NCI-H1417 treated with DMSO at 0.1 percent for 48 hours (cell line): ENCODE measurements at regions not wholly inside any gene's neighbourhood (a gene's known extent, or its start where the extent isn't known, plus 50 kb on each side); places are given as distances from the start of the nearest gene placed in this dataset.

Experiments
- DNase-seq: peaks from one replicate; lab custom pipeline; 2025; lab: John Stamatoyannopoulos, UW

DNA sequence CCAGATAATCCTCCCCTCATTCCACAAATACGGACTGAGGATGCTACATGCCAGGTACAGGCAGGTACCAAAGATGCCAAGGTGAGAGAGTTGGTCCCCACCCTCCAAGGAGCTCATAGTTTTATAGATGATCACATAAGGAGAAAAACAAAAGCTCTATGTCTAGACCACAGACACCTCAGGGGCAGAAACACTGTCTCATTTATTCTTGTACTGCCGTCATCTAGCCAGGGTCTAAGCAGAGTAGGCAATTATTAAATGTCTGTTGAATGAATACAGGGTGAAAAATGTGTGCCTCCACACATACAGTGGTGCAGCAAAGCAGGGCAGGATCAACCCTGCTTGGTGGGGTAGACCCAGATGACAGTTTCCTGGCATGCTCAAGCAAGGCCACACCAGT lies 439.8 kb upstream of the JARID2 start:
- DNase-seq: no peak

DNA sequence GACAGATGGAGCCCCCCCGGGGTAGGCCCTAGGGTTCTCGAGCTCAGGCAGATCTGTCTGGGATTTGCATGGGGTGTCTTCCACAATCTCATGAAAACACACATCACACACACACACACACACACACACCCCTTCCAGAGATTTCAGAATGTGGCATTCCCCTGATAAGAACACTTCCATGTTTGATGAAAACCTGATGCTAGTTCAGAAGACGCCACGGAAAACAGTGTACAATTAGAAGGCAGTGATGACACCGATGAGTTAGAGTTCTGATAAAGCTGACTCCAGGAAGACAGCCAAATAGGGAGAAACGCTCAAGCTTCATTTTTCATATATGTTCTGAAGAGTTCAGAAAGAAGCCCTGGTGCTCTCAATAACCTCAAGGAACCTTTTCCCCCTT lies 438.7 kb upstream of the JARID2 start:
- DNase-seq: no peak

DNA sequence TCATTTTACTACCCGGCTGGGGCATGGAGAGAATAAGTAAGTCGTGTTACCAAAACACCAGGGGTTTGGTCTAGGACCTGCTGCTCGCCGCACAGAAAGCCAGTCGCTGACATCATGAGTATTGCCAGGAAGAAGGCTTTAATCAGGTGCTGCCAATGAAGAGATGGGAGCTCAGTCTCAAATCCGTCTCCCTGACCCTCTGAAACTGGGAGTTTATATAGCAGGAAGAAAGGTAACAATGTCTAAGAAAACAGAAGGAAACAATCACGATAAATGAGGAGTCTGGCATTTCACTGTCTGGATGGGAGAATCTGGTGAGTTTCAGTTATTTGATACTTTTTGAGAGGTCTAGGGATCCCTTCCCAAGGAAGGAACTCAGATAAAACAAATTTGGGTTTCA lies 437.9 kb upstream of the JARID2 start:
- no peak for DNase-seq

GRCh38 chr6:14810021-14810420 lies 435.8 kb upstream of the JARID2 start:
- DNase-seq: no peak

DNA sequence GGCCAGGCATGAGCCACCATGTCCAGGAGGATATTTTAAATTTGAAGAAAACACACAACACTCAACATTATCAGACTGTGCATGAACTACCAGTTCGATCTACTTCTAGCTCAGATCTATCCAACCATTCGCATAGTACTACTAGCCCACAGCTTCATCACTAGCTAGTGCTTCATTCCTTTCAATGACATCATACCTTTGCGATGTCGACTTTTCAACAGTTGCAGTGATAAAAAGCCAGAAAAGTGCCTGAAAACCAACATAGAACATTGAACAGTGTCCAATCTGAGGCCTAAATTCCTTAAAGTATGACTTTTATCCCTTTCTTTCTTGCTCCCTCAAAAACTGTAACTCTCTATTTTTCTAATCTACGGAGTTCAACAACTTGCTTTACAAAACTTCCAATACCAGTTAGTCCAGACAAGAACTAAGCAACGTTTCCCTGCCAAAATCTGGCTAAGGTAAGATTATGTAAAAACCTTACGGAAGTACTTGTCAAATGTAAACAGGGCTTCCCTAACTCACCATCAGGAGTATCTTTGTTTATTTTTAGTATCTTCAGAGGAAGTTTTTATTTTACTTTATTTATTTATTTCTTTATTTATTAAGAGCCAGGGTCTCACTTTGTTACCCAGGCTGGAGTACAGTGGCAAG lies 434.0 kb upstream of the JARID2 start:
- no peak for DNase-seq

DNA sequence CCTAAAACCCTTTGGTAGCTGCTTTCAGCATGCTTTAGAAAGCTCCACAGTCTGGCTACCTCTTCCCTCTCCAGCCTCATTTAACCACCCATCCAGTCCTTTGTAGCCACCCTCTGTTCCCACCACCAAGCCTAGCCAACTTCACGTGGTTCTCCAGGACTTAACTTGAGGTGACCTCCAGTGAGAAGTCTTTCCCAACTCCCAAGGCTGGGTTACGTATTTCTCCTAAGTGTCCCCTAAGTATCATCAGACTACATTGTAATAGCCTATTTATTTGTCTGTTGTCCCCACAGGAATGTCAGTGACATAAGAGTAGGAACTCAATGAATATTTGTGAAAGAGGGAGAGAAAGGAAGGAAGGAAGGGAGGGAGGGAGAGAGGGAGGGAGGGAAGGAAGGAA lies 431.9 kb upstream of the JARID2 start:
- DNase-seq: no peak

DNA sequence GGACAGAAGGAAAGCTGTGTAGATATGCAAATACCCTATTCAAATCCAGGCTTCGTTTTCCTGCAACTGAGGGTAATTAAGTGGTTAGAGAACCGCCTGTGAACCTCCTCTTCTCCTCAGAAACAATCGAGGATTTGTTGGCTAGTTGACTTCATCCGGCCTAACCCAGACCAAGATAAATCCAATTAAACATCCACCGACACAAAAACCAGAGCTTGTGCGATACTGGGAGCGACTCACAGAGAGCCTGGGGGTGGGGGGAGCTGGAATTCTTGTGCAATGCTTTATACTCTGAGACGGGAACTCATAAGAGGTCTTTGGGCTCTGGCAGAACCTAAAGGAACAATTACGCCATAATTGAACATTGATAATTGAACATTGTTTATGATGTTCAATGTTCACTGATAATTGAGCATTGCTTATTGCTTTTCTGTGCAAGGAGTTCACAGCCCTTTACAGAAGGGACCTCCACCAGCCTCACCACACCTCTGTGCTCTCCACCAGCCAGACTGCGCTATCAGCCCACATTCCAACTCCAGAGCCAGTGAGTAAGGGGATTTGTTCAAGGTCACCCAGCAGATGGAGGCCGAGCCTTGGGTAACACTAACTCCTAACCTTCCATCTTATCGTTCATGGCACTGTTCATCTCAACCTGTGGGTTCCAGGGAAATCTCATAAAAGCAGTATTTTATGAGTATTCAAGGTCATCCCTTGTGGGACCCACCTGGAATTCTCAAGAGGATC lies 429.6 kb upstream of the JARID2 start:
- no peak for DNase-seq

DNA sequence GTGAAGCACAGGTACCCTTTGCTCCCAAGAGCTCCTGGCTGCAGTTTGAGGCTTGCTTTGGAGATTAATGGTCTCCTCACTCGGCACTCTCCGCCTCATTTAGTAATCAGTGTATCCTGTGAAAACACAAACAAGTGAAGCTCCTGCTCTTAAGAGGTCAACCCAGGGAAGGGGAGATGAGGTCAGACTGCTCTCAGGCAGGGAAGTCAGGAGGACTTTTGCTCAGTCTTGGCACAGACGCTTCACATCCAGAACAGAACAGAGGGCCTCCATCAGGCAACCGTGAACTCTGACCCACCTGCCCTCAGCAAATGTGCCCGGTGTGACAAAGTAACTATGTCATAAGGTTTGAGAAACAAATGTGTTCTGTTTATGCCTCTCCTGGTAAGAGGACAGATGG lies 428.8 kb upstream of the JARID2 start:
- DNase-seq: no peak

GRCh38 chr6:14818422-14818884 lies 427.4 kb upstream of the JARID2 start:
- DNase-seq: no peak

- DNase-seq: no peak
Measured at GRCh38 chr6:14819001-14819400, 426.9 kb upstream of the JARID2 start.

GRCh38 chr6:14819840-14820420 lies 425.9 kb upstream of the JARID2 start:
- no peak for DNase-seq

GRCh38 chr6:14822012-14822553 lies 423.8 kb upstream of the JARID2 start:
- DNase-seq: no peak

- no peak for DNase-seq
Measured at GRCh38 chr6:14822679-14823078, 423.2 kb upstream of the JARID2 start.

DNA sequence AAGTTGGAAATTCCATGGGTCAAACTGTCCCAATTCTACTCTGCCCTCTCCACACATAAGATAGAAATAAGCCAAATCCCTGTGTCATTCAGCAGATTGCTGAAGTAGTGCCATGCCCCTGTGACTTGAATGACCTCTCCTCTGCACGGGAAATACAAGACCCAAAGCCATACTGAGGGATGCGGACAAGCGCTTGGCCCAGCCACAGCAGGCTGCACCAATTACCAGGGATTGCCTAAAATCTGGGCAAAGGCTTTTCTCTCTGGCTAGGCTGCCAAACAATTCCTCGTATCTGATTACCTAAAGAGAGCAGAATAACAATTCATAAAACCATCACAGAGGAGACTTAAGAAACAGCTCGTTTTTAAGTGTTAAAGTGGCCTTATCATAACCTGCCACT lies 421.8 kb upstream of the JARID2 start:
- DNase-seq: no peak

GRCh38 chr6:14824484-14825275 lies 421.2 kb upstream of the JARID2 start:
- DNase-seq: no peak

- no peak for DNase-seq
Measured at GRCh38 chr6:14826456-14826855, 419.4 kb upstream of the JARID2 start.

DNA sequence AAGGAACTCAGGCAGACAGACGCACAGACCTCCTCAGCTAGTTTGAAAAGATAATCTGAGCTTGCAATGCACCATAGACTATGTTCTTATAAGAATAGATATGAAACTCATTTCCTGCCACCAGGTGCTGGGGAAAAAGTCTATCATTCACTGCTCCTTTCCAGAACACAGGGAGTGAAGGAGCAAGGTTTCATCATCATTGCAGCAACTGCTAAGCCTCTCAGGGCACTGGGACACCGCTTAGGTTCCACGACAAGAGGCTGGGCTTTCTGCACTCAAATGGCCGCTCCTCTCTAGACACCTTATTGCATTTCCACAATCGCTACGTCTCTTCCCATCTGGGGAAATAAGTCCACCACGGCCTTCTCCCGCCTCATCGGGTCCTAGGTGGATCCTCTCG lies 418.5 kb upstream of the JARID2 start:
- no peak for DNase-seq

DNA sequence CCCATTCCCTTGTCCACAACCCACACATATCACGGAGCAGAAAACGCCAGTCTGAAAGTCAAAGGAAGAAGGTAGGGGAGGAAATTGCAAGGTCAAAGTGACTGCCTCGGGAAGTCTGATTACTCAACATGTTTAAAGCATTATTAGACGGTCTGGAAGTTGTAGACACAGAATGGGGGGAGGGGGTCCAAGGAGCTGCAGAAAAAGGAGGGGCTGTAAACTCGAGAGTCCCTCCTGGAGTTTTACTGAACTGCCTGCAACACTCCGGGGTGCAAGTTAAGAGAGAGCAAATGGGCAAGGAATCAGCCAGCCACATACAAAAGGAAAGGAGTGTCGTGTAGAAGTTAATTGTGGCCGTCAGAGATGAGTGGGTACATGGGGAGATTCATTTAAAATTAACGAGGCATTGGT lies 417.7 kb upstream of the JARID2 start:
- no peak for DNase-seq

DNA sequence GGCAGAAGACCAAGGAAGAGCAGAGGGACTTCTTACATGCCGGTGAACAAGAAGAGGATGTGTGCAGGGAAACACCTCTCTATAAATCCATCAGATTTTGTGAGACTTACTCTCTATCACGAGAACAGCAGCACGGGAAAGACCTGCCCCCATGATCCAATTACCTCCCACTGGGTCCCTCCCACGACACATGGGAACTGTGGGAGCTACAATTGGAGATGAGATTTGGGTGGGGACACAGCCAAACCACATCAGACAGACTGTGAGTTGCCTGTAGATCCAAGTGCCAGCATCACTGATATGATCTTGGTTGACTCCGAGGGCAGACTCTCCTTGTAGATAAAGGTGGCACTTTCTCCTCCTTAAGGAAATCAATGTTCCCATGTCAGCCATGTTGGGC lies 414.8 kb upstream of the JARID2 start:
- no peak for DNase-seq

GRCh38 chr6:14831937-14832336 lies 413.9 kb upstream of the JARID2 start:
- DNase-seq: no peak

DNA sequence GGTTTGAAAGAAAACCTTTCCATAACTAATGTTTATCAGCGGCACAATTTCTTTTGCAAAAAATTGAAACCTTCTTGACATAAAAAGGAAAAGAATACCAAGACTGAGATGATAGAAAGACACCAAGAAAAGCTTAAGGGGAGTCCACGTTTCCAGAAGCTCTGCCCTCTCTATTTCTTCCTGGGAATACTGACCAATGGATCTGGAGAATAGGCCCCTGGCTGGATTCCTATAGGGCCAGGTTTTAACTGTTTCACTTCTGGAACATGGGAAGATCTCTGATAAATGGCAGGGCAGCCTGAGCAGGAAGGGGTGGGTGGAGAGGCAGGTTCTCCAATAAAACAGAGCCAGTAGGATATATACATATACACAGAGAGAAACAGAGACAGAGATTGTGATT lies 413.4 kb upstream of the JARID2 start:
- no peak for DNase-seq

DNA sequence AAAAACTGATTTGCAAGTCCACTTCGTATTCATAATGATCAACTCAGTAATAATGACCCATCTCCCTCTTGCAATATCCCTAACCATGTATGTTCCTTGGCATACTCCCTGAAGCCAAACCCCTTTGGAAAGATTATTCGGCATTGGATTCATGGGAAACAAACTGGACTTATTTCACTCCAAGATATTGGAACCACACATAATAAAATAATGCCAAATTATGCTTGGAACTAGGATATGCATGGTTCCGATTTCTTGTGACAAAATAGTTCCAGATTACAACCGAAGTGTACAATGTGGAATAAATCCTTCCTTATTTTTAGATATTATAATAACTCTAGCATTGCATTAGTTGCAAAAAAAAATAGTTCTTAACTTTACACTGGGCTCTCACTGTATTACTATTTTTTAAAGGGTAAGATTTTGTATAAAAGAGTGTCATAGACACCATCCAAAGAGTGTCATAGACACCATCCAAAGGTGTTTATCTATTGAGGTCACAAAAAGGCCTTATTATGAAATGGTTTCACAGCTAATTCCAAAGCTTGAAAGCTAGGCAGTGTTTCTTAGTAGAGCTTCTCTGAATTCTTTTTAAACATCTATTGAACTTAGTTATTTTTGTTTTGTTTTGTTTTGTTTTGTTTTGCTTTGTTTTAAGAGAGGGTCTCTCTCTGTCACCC lies 410.9 kb upstream of the JARID2 start:
- DNase-seq: no peak
